K562 (cell line): ENCODE measurements at regions not wholly inside any gene's neighbourhood (a gene's known extent, or its start where the extent isn't known, plus 50 kb on each side); places are given as distances from the start of the nearest gene placed in this dataset.
A peak's percentile ranks its signal among the peaks of the same experiment; 100 is the strongest.

Experiments
- ATAC-seq: fragments of 200-7000 bp; cut with Tn5 transposase; 3 replicates; pipeline ENCODE4 v1.9.1; 2020; ENCODE audit warnings: moderate library complexity
- BruUV-seq: library from RNA; stranded (reverse); fragments of 400-500 nt; replicated peaks from 2 replicates; lab custom pipeline; 2021; lab: Mats Ljungman, UMichigan
- CTCF ChIA-PET: fragments of 300-600 bp; formaldehyde crosslinking; extraction: SDS; loops from one replicate; lab custom pipeline; 2021; ENCODE audit warnings: low intra/inter-chr PET ratio; lab: Yijun Ruan, JAX
- POLR2A ChIA-PET: fragments of 300-600, 350-650 bp; sonication (Branson Sonifier 250); formaldehyde crosslinking; extraction: SDS; loops from one replicate; lab custom pipeline; 2021; ENCODE audit warnings: antibody characterized with exemption, inconsistent platforms; lab: Yijun Ruan, JAX
- DNase-seq, 4 experiments: peaks; one replicate each; pipeline versions ENCODE4 v3.0.0 to v3.0.0-alpha.2; 2011 to 2018; ENCODE audit warnings: low spot score in 3 of 4, mixed read lengths in 3 of 4; ENCODE audit errors: extremely low read depth in 1 of 4
- FAIRE-seq: peaks from 2 replicates; lab custom pipeline; 2011; peaks lifted over from hg19 to GRCh38; lab: Jason Lieb, UNC
- H2AFZ ChIP-seq: 2 replicates; pipeline ENCODE4 v1.6.0; 2011; ENCODE audit warnings: low read depth, low read length, control low read depth, inconsistent platforms
- H3K27ac ChIP-seq: fragments of 200-600 bp; 3 replicates; pipeline ENCODE4 v1.8.0; 2011; ENCODE audit warnings: low read depth, mild to moderate bottlenecking, control low read depth, inconsistent platforms, low read length, moderate library complexity, mixed read lengths; ENCODE audit errors: extremely low read depth
- H3K27me3 ChIP-seq, 2 experiments: fragments of 300-600 bp in 1 of 2; 2 replicates in 1 of 2; 3 replicates in 1 of 2; pipeline versions ENCODE4 v1.6.0 to v1.8.0; 2011; ENCODE audit warnings: inconsistent platforms in 2 of 2, low read length in 2 of 2, mild to moderate bottlenecking in 1 of 2, mixed read lengths in 1 of 2, moderate library complexity in 1 of 2; ENCODE audit not compliant: control insufficient read depth in 2 of 2, insufficient read depth in 2 of 2
- H3K36me3 ChIP-seq: fragments of 300-600 bp; 3 replicates; pipeline ENCODE4 v1.8.0; 2011; ENCODE audit warnings: mild to moderate bottlenecking, low read length, inconsistent platforms; ENCODE audit not compliant: control insufficient read depth, insufficient read depth
- H3K4me1 ChIP-seq, 2 experiments: fragments of 200-600 bp in 1 of 2; replicated peaks in 1 of 2; 2 replicates in 1 of 2; 3 replicates in 1 of 2; pipeline versions ENCODE4 v1.5.1 to v1.8.0; 2011; ENCODE audit warnings: inconsistent platforms in 2 of 2, low read length in 2 of 2, mild to moderate bottlenecking in 1 of 2, mixed read lengths in 1 of 2, moderate library complexity in 1 of 2; ENCODE audit not compliant: control insufficient read depth in 2 of 2, insufficient read depth in 2 of 2
- H3K4me2 ChIP-seq: 2 replicates; pipeline ENCODE4 v1.6.1; 2011; ENCODE audit warnings: low read length, control low read depth, inconsistent platforms, mixed read lengths; ENCODE audit not compliant: insufficient read depth
- H3K4me3 ChIP-seq: fragments of 200-600 bp; sonication (generic), shearing (Covaris generic); 2 replicates; pipeline ENCODE4 v1.5.1; 2016; ENCODE audit warnings: control low read depth, inconsistent platforms
- H3K79me2 ChIP-seq: fragments of 200-600 bp; 3 replicates; pipeline ENCODE4 v1.8.0; 2011; ENCODE audit warnings: low read length, inconsistent platforms; ENCODE audit not compliant: control insufficient read depth, insufficient read depth
- H3K9ac ChIP-seq, 2 experiments: 2 replicates each; pipeline versions ENCODE4 v1.6.0 to v1.6.1; 2011; ENCODE audit warnings: low read depth in 2 of 2, low read length in 2 of 2, control low read depth in 1 of 2, inconsistent platforms in 1 of 2, mild to moderate bottlenecking in 1 of 2, mixed read lengths in 1 of 2; ENCODE audit not compliant: insufficient read depth in 1 of 2
- H3K9me1 ChIP-seq: one replicate; pipeline ENCODE4 v1.6.0; 2011; ENCODE audit warnings: inconsistent platforms, mild to moderate bottlenecking, low read length, moderate library complexity; ENCODE audit not compliant: control insufficient read depth, insufficient read depth
- H3K9me3 ChIP-seq: replicated peaks from 2 replicates; pipeline ENCODE4 v1.5.1; 2011; ENCODE audit warnings: low read depth, low read length, inconsistent platforms; ENCODE audit not compliant: control insufficient read depth, insufficient read depth
- H4K20me1 ChIP-seq: replicated peaks from 2 replicates; pipeline ENCODE4 v1.6.1; 2011; ENCODE audit warnings: low read length, inconsistent platforms, mixed read lengths; ENCODE audit not compliant: control insufficient read depth, insufficient read depth
- BHLHE40 ChIP-seq: IDR thresholded peaks from 2 replicates; pipeline ENCODE4 v1.6.1; 2011; ENCODE audit warnings: low read length, improper control_type of control experiment
- CBFA2T3 ChIP-seq: fragments of 450-650 bp; IDR thresholded peaks from 2 replicates; pipeline ENCODE4 v1.6.1; 2017
- CREM ChIP-seq: IDR thresholded peaks from 2 replicates; pipeline ENCODE4 v1.6.1; 2014; ENCODE audit warnings: antibody characterized with exemption, low read depth
- CXXC5 ChIP-seq: fragments of 250-450 bp; sonication (Bioruptor Pico); IDR thresholded peaks from 2 replicates; pipeline ENCODE4 v1.8.0; 2022; ENCODE audit warnings: inconsistent platforms, mild to moderate bottlenecking, moderate library complexity
- E2F6 ChIP-seq, 2 experiments: IDR thresholded peaks; 2 replicates each; pipeline ENCODE4 v1.6.1; 2011; ENCODE audit warnings: borderline replicate concordance in 1 of 2, control low read depth in 1 of 2, low read depth in 1 of 2, low read length in 1 of 2, mild to moderate bottlenecking in 1 of 2, mixed read lengths in 1 of 2, moderate library complexity in 1 of 2; ENCODE audit not compliant: insufficient read depth in 1 of 2, insufficient read length in 1 of 2, poor library complexity in 1 of 2, severe bottlenecking in 1 of 2; ENCODE audit errors: extremely low read depth in 1 of 2
- ESRRA ChIP-seq: fragments of 450-650 bp; IDR thresholded peaks from 2 replicates; pipeline ENCODE4 v1.6.1; 2014; ENCODE audit warnings: low read depth, mild to moderate bottlenecking, moderate library complexity, borderline replicate concordance
- FOXK2 ChIP-seq, 2 experiments: fragments of 450-650 bp; IDR thresholded peaks in 1 of 2; conservative IDR thresholded peaks in 1 of 2; 2 replicates each; pipeline ENCODE4 v1.6.1; 2016; ENCODE audit warnings: low read depth in 2 of 2, mild to moderate bottlenecking in 1 of 2
- HES1 ChIP-seq: fragments of 450-650 bp; IDR thresholded peaks from 2 replicates; pipeline ENCODE4 v1.6.1; 2016; ENCODE audit warnings: low read depth, mild to moderate bottlenecking, moderate library complexity
- KLF13 ChIP-seq: fragments of 450-650 bp; IDR thresholded peaks from 2 replicates; pipeline ENCODE4 v1.6.1; 2016; ENCODE audit warnings: missing genetic modification characterization, low read depth, mild to moderate bottlenecking, missing compliant biosample characterization, moderate library complexity, borderline replicate concordance
- L3MBTL2 ChIP-seq: fragments of 450-650 bp; IDR thresholded peaks from 2 replicates; pipeline ENCODE4 v1.6.1; 2016; ENCODE audit warnings: mild to moderate bottlenecking, moderate library complexity
- NCOR1 ChIP-seq: fragments of 450-650 bp; IDR thresholded peaks from 2 replicates; pipeline ENCODE4 v1.6.1; 2016; ENCODE audit warnings: mild to moderate bottlenecking, moderate library complexity
- NFRKB ChIP-seq: fragments of 450-650 bp; IDR thresholded peaks from 2 replicates; pipeline ENCODE4 v1.6.1; 2016; ENCODE audit warnings: low read depth
- PRPF4 ChIP-seq: fragments of 200-400 bp; formaldehyde crosslinking; IDR thresholded peaks from one replicate; pipeline ENCODE4 v1.6.1; 2017; ENCODE audit warnings: low read length, low read depth, mild to moderate bottlenecking; ENCODE audit not compliant: insufficient read depth, poor library complexity, severe bottlenecking
- TCF3 ChIP-seq: sonication (generic); formaldehyde crosslinking; IDR thresholded peaks from 2 replicates; pipeline ENCODE4 v1.4.0; 2020; ENCODE audit warnings: mild to moderate bottlenecking, missing genetic modification reagents
- TEAD4 ChIP-seq, 2 experiments: sonication (generic) in 1 of 2; formaldehyde crosslinking in 1 of 2; IDR thresholded peaks; 2 replicates each; pipeline versions ENCODE4 v1.6.1 to v1.8.0; 2012 to 2022; ENCODE audit warnings: borderline replicate concordance in 1 of 2, inconsistent platforms in 1 of 2, low read length in 1 of 2, mild to moderate bottlenecking in 1 of 2, missing genetic modification reagents in 1 of 2
- TFAP4 ChIP-seq: sonication (generic); formaldehyde crosslinking; IDR thresholded peaks from 2 replicates; pipeline ENCODE4 v1.8.0; 2022; ENCODE audit warnings: missing genetic modification reagents, mild to moderate bottlenecking, moderate library complexity, borderline replicate concordance
- ZBTB1 ChIP-seq: sonication (generic); formaldehyde crosslinking; IDR thresholded peaks from 2 replicates; pipeline ENCODE4 v1.8.1; 2023; ENCODE audit warnings: missing genetic modification reagents, low read depth, mild to moderate bottlenecking, borderline replicate concordance
- ZKSCAN1 ChIP-seq: fragments of 150-350 bp; IDR thresholded peaks from 2 replicates; pipeline ENCODE4 v1.6.1; 2016; ENCODE audit warnings: low read depth, low read length
- WGBS: fragments of 100-300 bp; shearing (Covaris generic); methylation state at CpG from one replicate; pipeline ENCODE4 v1.1.6; 2016; ENCODE audit warnings: low coverage, mixed read lengths; ENCODE audit not compliant: insufficient coverage; ENCODE audit errors: missing lambda C conversion rate; 5-methylcytosine and 5-hydroxymethylcytosine counted together
- in situ Hi-C: fragments of 300-500 bp; cut with MboI; formaldehyde crosslinking; loops from 4 replicates; pipeline ENCODE4 v1.15.0; 2018; ENCODE audit warnings: inconsistent platforms, mixed read lengths
- intact Hi-C: fragments of 100-400 bp; cut with micrococcal nuclease; formaldehyde crosslinking; loops from 2 replicates; pipeline ENCODE4 v1.14.2; 2022

GRCh38 chr6:167706313-167707109 lies 120.2 kb upstream of the AFDN start:
- no TSS peak for BruUV-seq
- H3K4me1 ChIP-seq = peaks cover 0 to 17% of the 10 kb centered on the region in 2 experiments; a peak in 3 of 5 replicates
- in situ Hi-C loops = no loop called here
- intact Hi-C loops = no loop called here
- no peak overlapping the region for H3K4me2 ChIP-seq
- H3K9ac ChIP-seq = no peak overlapping the region
- no peak overlapping the region for H3K4me3 ChIP-seq
- no peak overlapping the region for H3K27ac ChIP-seq
- no peaks in the 10 kb centered on the region for H3K9me1 ChIP-seq
- no peaks in the 10 kb centered on the region for H3K79me2 ChIP-seq
- H3K9me3 ChIP-seq = no peaks in the 10 kb centered on the region
- POLR2A ChIA-PET = no interaction called here
- FAIRE-seq (no peak), ATAC-seq (peak; percentile 57), DNase-seq (peak in 1 of 4 experiments; percentile 29)
- H3K36me3 ChIP-seq = no peaks in the 10 kb centered on the region
- H2AFZ ChIP-seq = no peak overlapping the region
- CTCF ChIA-PET = no interaction called here
- peaks cover 10% of the 10 kb centered on the region for H4K20me1 ChIP-seq
- WGBS = 2% methylated on average over 28 of the region's 28 CpGs
- peaks cover 42 to 70% of the 10 kb centered on the region in 2 experiments for H3K27me3 ChIP-seq
- peak; percentile 48; the same call in 1 of the 2 replicates for TF ChIP-seq BHLHE40
- TF ChIP-seq ZKSCAN1 = no peak
- peak; percentile 54 for TF ChIP-seq CBFA2T3
- no peak for TF ChIP-seq KLF13 (tag)
- no peak for TF ChIP-seq FOXK2 (conservative IDR thresholded peaks at IDR 0.05 in 1 of 2, IDR thresholded peaks at IDR 0.05 in 1 of 2; ENCODE audit: low read depth in 2 of 2)
- TF ChIP-seq CREM = peak; percentile 31; the same call in 1 of the 2 replicates
- TF ChIP-seq L3MBTL2 = 0 out of 2 replicates have a peak, but pooled peaks have one; percentile 8
- 0 out of 2 replicates have a peak, but pooled peaks have one; percentile 12 for TF ChIP-seq NCOR1
- TF ChIP-seq HES1 = peak; percentile 70; the same call in 1 of the 2 replicates
- peak; percentile 38; the same call in 1 of the 2 replicates for TF ChIP-seq TFAP4 (CRISPR knock-in tag)
- peak; percentile 64 for TF ChIP-seq TEAD4 (IDR thresholded peaks at IDR 0.05; ENCODE audit: low read length)
- no peak for TF ChIP-seq TEAD4 (CRISPR knock-in tag; IDR thresholded peaks at IDR 0.05; ENCODE audit: borderline replicate concordance)
- peak; percentile 55 for TF ChIP-seq CXXC5
- TF ChIP-seq TCF3 (CRISPR knock-in tag) = peak; percentile 59
- peak in 1 of 2 experiments; percentile 18 for TF ChIP-seq E2F6 (IDR thresholded peaks at IDR 0.05; ENCODE audit: borderline replicate concordance in 1 of 2, extremely low read depth in 1 of 2, insufficient read depth in 1 of 2, insufficient read length in 1 of 2, low read depth in 1 of 2, low read length in 1 of 2, poor library complexity in 1 of 2, severe bottlenecking in 1 of 2)
- TF ChIP-seq ZBTB1 = peak; percentile 95
- no peak for TF ChIP-seq NFRKB
- TF ChIP-seq ESRRA = peak; percentile 92; the same call in 1 of the 2 replicates
- no peak for TF ChIP-seq PRPF4
